ENCODE measurements at regions not wholly inside any gene's neighbourhood (a gene's known extent, or its start where the extent isn't known, plus 50 kb on each side); places are given as distances from the start of the nearest gene placed in this dataset.

DNA sequence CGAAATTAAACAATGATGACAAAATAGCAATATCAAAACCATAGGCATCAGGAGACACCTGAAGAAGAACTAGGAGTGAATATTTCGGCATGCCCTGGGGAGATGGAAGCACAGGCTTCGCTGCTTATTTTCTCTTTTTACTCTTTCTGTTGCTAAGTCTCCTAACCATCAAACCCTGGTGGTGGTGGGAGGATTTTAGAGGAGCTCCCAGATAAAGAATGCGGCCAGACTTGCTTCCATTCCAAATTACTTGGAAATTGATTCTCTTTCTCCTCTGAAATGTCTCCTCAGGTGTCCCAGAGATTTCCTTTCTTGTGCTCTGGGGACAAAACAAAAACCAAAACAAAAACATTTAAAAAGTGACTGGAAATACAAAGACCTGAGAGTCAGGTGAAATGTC, 243.0 kb downstream of the KBTBD8 start:
- TF ChIP-seq, protein P1, sequence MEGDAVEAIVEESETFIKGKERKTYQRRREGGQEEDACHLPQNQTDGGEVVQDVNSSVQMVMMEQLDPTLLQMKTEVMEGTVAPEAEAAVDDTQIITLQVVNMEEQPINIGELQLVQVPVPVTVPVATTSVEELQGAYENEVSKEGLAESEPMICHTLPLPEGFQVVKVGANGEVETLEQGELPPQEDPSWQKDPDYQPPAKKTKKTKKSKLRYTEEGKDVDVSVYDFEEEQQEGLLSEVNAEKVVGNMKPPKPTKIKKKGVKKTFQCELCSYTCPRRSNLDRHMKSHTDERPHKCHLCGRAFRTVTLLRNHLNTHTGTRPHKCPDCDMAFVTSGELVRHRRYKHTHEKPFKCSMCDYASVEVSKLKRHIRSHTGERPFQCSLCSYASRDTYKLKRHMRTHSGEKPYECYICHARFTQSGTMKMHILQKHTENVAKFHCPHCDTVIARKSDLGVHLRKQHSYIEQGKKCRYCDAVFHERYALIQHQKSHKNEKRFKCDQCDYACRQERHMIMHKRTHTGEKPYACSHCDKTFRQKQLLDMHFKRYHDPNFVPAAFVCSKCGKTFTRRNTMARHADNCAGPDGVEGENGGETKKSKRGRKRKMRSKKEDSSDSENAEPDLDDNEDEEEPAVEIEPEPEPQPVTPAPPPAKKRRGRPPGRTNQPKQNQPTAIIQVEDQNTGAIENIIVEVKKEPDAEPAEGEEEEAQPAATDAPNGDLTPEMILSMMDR (IDR thresholded peaks at IDR 0.05): no peak
- TF ChIP-seq POLR2A (IDR thresholded peaks at IDR 0.05): no peak

All from breast epithelium (tissue), 3 donors.